ENCODE measurements at regions not wholly inside any gene's neighbourhood (a gene's known extent, or its start where the extent isn't known, plus 50 kb on each side); places are given as distances from the start of the nearest gene placed in this dataset.

GRCh38 chr5:174997688-174998087, 273.3 kb downstream of the MSX2 start:
- H3K9me3 Mint-ChIP-seq: peaks cover 6% of the 10 kb centered on the region
- ChIA-PET CTCF (no interaction called here), POLR2A (no interaction called here)

GRCh38 chr5:174996941-174997340, 272.6 kb downstream of the MSX2 start:
- no peak overlapping the region for H3K4me3 Mint-ChIP-seq
- ATAC-seq (no peak), DNase-seq (ENCODE audit: low spot score) (no peak)
- no peaks in the 10 kb centered on the region for H3K4me1 Mint-ChIP-seq
- no peak overlapping the region for H3K27ac Mint-ChIP-seq
- POLR2A ChIA-PET: no interaction called here
- CTCF ChIA-PET: no interaction called here
- H3K27me3 Mint-ChIP-seq (ENCODE audit: low read depth): peaks cover 3% of the 10 kb centered on the region; the same call in 1 of the 2 replicates
- TF ChIP-seq ZNF423 (CRISPR knock-in tag; IDR thresholded peaks at IDR 0.05) (no peak), ETV6 (CRISPR knock-in tag; IDR thresholded peaks at IDR 0.05) (no peak), STAT6 (CRISPR knock-in tag; conservative IDR thresholded peaks at IDR 0.05; ENCODE audit: low read depth) (no peak), EMX1 (CRISPR knock-in tag; IDR thresholded peaks at IDR 0.05) (no peak), ERG (CRISPR knock-in tag; IDR thresholded peaks at IDR 0.05) (no peak), HMGXB4 (CRISPR knock-in tag; IDR thresholded peaks at IDR 0.05) (no peak), FOXK1 (CRISPR knock-in tag; IDR thresholded peaks at IDR 0.05) (no peak), TP53 (CRISPR knock-in tag; IDR thresholded peaks at IDR 0.05) (no peak), ATF3 (CRISPR knock-in tag; conservative IDR thresholded peaks at IDR 0.05) (no peak), ZNF121 (CRISPR knock-in tag; IDR thresholded peaks at IDR 0.05) (no peak), USF1 (CRISPR knock-in tag; IDR thresholded peaks at IDR 0.05) (no peak), RORB (CRISPR knock-in tag; IDR thresholded peaks at IDR 0.05) (no peak), GTF2I (CRISPR knock-in tag; conservative IDR thresholded peaks at IDR 0.05) (no peak), ZNF425 (CRISPR knock-in tag; conservative IDR thresholded peaks at IDR 0.05) (no peak), ATF1 (CRISPR knock-in tag; IDR thresholded peaks at IDR 0.05) (no peak), CTCF (IDR thresholded peaks at IDR 0.05) (no peak)
- H3K36me3 Mint-ChIP-seq: peaks cover 16% of the 10 kb centered on the region
- peaks cover 6% of the 10 kb centered on the region for H3K9me3 Mint-ChIP-seq

More at GRCh38 chr5:174997688-174998087, 273.3 kb downstream of the MSX2 start:
- H3K27me3 Mint-ChIP-seq (ENCODE audit: low read depth): peaks cover 3% of the 10 kb centered on the region; the same call in 1 of the 2 replicates
- H3K27ac Mint-ChIP-seq: no peak overlapping the region
- no peak for TF ChIP-seq ATF3 (CRISPR knock-in tag; conservative IDR thresholded peaks at IDR 0.05)
- peaks cover 16% of the 10 kb centered on the region for H3K36me3 Mint-ChIP-seq
- H3K4me1 Mint-ChIP-seq: no peaks in the 10 kb centered on the region
- H3K4me3 Mint-ChIP-seq: no peak overlapping the region
- ATAC-seq (no peak), DNase-seq (ENCODE audit: low spot score) (no peak)

Measured in WTC11 (cell line).